ENCODE measurements at regions not wholly inside any gene's neighbourhood (a gene's known extent, or its start where the extent isn't known, plus 50 kb on each side); places are given as distances from the start of the nearest gene placed in this dataset.
A peak's percentile ranks its signal among the peaks of the same experiment; 100 is the strongest.

- DNase-seq, result no peak
Measured at GRCh38 chr20:61065853-61066252, 186.2 kb upstream of the CDH4 start.

GRCh38 chr20:61066526-61066925 is 185.5 kb upstream of the CDH4 start:
- no peak for DNase-seq

- no peak for DNase-seq
Measured at GRCh38 chr20:61067221-61067620, 184.8 kb upstream of the CDH4 start.

DNA sequence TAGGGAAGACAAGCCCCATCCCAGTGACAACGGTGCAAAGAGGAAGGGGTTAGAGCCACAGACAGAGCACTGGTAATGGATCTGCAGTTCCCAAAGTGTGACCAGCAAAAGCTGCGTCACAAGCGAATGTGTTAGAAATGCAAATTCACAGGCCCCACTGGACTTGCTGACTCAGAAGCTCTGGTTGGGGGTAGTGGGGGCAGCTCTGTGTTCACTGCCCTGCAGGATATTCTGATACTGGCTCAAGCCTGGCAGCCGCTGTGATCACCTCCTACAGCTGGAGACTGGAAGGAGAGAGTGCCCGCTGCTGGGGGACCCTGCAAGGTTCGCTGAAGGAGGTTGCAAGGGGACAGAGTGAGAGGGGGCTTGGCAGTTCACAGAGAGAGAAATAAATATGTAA is 179.7 kb upstream of the CDH4 start:
- no peak for DNase-seq

DNA sequence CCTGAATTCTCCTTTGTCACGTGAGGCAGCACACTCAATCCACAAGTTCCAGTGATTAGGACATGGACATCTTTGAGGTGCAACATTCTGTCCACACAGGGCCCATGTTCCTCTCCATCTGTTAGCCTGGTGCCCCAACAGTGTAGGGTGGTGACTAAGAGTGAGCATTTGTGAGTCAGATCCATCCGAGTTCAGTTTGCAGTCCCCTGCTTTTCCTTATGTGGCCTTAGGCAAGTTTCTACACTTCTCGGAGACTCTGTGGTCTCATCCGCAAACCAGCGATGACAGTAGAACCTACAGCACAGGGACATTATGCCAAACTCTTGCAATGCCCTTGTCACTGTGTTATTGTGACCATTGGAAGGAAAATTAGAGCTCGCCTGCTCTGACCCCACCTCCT is 178.7 kb upstream of the CDH4 start:
- no peak for DNase-seq

GRCh38 chr20:61082720-61083119 is 169.3 kb upstream of the CDH4 start:
- DNase-seq, result no peak

- DNase-seq, result no peak
Measured at GRCh38 chr20:61083431-61083830, 168.6 kb upstream of the CDH4 start.

DNA sequence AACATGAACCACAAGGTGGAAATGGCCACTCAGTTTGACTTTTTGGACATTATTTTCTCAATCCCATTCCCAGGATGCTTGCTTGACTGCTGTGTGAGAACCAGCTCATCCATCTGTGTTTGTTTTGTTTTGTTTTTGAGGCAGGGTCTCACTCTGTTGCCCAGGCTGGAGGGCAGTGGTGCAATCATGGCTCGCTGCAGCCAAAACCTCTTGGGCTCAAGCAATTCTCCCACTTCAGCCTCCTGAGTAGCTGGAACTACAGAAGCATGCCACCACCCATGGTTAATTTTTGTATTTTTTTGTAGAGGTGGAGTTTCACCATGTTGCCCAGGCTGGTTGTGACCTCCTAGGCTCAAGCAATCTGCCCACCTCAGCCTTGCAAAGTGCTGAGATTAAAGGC is 166.0 kb upstream of the CDH4 start:
- no peak for DNase-seq

DNA sequence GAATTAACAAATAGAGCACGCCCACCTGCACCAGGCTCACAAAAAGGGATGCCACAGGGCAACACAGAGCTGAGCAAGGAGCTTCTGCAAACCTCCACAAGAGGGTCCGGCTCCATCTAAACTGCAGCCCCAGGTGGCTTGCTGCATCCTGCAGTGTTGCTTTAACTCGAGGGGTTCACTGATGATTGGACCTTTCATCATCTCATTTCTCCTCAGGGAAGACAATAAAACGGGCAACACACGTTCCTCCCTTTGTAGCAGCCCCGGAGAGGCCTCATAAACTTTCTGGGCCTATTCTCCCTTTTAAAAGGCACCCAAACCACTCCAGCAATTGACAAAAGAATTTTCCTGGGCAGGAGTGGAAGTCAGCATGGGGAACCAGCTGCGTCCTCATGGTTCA is 161.5 kb upstream of the CDH4 start:
- no peak for DNase-seq

GRCh38 chr20:61092251-61092650 is 159.8 kb upstream of the CDH4 start:
- peak; percentile 59 for DNase-seq

DNA sequence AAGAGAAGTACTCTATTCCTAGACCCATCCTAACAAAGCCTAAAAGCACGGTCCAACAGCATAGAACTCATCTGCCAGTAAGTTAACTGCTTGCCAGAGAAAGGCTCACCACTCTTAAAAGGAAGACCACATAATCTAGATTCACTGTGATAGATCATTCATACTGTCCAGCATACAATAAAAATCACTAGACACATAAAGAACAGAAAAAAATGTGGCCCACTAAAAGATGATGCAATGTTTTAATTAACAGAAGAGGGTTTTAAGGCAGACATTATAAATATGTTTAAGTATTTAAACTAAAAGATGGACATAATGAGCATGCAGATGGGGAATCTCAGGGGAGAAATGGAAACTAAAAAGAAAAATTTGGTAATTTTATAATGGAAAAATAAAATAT is 157.5 kb upstream of the CDH4 start:
- no peak for DNase-seq

- no peak for DNase-seq
Measured at GRCh38 chr20:61096463-61096862, 155.6 kb upstream of the CDH4 start.

DNA sequence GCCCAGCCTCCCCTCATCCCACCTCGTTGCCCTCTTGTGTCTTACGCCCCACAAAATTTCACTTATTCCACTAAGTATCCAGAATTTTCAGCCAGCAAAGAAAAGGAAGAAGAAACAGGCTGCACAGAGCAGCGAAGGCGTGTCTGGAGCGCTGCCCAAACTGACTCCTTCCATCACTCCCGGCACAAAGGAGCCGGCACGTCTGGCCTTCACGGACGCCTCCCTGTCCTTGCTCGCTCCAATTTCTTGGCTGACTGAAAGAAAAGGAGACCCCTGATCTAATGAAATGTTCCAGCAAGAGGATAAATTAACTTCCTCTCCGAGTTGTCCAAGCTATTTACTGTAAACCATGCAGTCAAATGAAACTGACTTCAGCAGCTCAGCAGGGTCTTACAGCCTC is 152.3 kb upstream of the CDH4 start:
- DNase-seq, result no peak

DNA sequence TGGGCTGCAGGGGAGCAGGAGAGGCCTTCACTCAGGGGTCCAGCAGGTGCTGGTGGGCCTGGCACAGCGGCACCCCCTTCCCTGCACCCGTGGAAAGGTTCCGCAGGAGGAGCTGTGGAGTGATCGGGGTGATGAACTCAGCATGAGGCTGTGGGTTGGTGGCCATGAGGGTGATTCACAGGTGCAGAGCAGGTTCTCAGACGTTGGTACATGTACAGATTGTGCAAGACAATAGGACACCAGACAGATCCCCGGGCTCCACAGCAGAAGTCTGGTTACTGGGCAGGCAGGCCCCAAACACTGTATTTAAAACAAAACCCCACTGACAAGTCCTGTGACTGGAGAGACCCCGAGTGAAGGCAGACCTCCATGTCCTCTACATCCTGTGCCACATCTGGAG is 151.6 kb upstream of the CDH4 start:
- DNase-seq, result peak; percentile 51

DNA sequence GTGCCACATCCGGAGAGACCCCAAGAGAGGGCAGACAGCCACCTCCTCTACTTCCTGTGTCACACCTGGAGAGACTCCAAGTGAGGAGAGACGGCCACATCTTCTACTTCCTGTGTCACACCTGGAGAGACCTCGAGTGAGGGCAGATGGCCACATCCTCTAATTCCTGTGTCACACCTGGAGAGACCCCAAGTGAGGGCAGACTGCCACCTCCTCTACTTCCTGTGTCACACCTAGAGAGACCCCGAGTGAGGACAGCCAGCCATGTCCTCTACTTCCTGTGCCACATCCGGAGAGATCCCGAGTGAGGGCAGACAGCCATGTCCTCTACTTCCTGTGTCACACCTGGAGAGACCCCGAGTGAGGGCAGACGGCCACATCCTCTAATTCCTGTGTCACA is 150.7 kb upstream of the CDH4 start:
- DNase-seq, result peak; percentile 50

- DNase-seq, result peak; percentile 8
Measured at GRCh38 chr20:61104232-61104631, 147.8 kb upstream of the CDH4 start.

DNA sequence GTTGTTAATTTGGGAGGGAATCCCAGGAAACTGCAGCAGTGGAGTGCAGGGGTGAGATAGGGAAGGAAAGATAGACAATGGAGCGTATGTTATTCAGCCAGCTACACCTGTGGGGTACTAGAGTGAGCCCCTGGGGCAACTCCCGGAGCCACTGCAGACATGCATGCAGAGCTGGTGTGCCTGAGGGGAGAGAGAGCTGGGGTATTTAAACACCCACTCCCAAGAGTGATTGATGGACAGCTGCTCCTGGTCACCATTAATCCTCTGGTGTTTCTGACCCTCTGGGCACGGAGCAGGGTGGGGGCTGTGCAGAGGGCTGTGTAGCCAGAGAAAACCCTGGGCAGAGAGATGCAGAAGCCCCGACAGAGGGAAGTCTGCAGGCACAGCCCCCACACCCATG is 146.7 kb upstream of the CDH4 start:
- DNase-seq, result peak; percentile 30

GRCh38 chr20:61106438-61106837 is 145.6 kb upstream of the CDH4 start:
- no peak for DNase-seq

DNA sequence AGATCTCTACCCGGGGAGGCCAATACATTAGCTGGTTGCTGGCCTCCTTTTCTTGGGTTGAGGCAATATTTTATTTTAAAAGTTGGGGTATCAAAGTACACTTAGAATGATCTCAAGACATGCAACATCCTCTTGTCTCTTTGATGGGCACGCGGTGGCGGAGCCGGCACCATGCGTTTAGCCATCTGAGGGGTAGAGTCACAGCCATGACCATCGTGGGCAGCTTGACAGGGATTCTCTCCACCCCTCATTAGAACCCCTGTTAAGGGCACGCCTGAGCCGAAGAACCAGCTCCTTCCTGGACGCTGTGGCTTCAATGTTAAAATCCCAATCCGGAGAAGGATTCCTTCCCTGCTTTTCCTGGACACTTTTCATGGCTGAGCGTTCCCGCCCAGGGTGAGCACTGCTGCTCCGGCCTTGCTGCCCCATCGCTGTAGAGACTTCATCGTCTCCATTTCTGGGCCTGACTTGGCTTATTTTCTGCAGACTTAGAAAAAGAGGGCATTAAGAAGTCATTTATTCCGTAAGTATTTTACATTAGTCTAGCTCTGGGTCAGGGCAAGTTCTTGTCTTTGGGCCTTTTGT is 142.7 kb upstream of the CDH4 start:
- no peak for DNase-seq

DNA sequence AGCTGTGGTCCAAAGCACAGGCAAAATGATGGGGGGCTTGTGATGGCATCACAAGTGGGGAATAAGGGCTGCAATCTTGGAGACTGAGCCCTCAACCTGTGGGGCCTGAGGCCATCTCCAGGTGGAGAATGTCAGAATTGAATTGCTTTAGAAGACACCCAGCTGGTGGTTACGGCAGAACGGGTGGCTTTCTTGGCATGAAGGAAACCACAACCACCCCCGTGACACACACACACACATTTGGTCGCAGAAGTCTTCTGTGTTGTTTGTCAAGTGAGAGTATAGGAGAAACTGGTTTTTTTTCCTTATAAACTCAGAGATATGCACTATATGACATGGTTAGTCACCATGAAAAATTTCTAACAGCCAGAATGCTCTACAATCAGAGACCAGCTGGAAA is 139.5 kb upstream of the CDH4 start:
- peak; percentile 22 for DNase-seq

DNA sequence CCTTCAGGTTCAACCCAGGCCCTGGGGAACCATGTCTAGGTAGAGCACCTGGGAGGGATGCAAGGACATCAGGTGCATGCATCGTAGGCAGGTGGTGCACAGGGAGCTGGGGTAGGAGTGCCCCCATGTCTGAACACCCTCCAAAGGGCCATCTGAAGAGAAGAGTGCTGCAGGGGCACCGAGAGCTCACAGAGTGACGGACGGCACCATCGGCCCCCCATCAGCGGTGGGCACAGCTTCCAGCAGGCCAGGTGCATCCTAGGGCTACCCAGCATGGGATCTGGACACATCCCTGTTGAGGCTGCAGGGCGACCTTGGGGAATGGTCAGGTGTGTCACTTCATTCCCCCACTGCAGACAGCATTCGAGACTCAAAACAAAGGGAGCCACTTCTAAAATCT is 138.3 kb upstream of the CDH4 start:
- DNase-seq, result peak; percentile 46

DNA sequence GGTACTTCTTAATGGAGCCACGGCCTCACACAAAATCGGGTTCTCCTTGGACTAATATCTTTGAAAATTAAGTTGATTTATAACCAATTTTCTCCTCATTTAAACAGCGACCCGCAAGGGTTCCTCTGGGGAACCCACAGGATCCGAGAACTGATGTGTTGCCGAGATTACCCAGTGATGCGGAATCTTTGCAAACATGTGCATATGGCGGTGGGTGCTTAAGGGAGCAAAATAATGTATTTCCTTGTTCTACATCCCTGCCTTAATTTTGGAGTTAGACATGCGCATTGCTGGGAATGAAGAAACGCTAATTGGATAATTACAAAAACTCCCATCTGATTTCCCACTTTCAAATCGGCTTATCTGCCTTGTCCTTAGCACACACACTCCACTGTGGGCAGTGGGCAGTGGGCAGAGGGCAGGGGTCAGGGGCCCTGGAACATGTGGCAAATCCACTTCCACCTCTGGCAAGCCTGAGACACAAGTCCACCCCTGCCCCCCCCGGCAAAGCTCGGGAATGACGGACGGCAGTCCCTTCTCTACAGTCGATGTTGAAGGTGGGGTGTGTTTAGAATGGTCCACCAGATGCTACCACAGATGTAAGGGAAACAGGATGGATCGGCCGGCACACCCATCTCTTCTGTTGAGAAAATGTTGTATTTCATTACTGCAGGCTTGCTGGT is 137.4 kb upstream of the CDH4 start:
- peak; percentile 24 for DNase-seq

DNA sequence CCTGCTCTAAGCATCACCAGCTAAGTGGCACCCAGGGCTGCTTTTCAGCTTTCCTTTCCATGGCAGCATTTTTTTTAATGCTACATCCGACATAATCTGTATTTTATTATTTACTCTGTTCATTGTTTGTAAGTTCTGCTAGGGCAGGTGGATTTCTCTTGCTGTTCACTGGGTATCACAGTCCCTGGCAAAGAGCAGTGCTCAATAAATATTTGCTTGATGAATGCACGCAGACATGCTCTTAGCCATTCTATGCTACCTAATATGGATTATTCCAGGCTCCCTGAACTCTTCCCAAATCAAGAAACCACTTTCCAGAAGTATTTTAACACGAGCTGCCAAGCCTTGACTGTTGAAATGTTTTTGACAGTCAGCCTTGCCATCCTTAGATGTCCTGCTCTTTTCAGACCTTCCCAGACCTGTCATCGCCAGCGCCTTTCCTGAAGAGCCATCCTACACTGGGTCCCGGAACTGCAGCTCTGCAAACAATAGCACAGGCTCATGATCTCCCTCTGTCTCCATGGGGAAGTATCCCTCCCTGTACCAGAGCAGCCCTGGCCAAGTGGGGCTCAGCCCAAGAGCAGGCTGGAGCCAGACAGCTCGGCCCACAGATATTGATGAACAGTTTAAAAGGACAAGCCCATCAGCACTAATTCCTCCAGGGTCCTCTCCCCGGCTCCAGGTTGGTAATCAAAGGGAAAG is 136.5 kb upstream of the CDH4 start:
- peak; percentile 43 for DNase-seq

GRCh38 chr20:61117725-61118124 is 134.3 kb upstream of the CDH4 start:
- peak; percentile 22 for DNase-seq
